ENCODE measurements at regions not wholly inside any gene's neighbourhood (a gene's known extent, or its start where the extent isn't known, plus 50 kb on each side); places are given as distances from the start of the nearest gene placed in this dataset.

DNA sequence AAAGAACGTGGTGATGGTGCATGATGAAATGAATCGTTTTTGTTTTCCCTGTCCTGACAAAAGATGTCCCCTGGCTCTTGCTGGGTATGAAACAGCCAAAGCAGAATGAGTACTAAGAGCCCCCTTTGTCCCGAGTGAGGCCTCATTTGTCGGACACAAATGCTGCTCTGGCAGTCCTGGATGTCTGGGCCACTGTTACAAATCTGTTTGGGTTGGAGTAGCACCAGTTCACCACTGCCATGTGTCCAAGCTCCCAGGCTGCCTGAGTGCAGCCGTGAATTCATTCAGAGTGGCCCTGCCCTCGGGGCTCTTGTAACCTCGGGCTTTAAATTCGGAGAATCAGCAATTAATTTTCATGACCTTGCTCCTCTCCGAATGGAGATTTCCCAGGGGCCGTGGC lies 182.4 kb downstream of the NUFIP1 start:
- Histone ChIP-seq H2AFZ (ENCODE audit: low read depth, low read length) (no peak overlapping the region), H3K4me1 (ENCODE audit: insufficient read depth, low read length) (no peaks in the 10 kb centered on the region), H3K27me3 (ENCODE audit: insufficient read depth, low read length, poor library complexity) (peaks cover 9% of the 10 kb centered on the region), H3K79me2 (ENCODE audit: insufficient read depth, low read length) (no peaks in the 10 kb centered on the region), H3K4me3 (ENCODE audit: low read depth in 1 of 2, low read length in 2 of 2) (no peak overlapping the region), H3K9ac (ENCODE audit: low read depth, low read length) (no peak overlapping the region), H3K36me3 (ENCODE audit: insufficient read depth, low read length) (no peaks in the 10 kb centered on the region), H4K20me1 (ENCODE audit: insufficient read depth, low read length) (no peaks in the 10 kb centered on the region), H3K9me3 (ENCODE audit: insufficient read depth, low read length, severe bottlenecking) (no peaks in the 10 kb centered on the region), H3K4me2 (ENCODE audit: insufficient read depth, low read length) (no peak overlapping the region), H3K27ac (ENCODE audit: low read length) (no peak overlapping the region)
- ATAC-seq (ENCODE audit: insufficient read depth, low read depth): no peak
- TF ChIP-seq EZH2 (IDR thresholded peaks at IDR 0.05; ENCODE audit: borderline replicate concordance, low read depth, low read length, severe bottlenecking): no peak
- TF ChIP-seq, protein P1, sequence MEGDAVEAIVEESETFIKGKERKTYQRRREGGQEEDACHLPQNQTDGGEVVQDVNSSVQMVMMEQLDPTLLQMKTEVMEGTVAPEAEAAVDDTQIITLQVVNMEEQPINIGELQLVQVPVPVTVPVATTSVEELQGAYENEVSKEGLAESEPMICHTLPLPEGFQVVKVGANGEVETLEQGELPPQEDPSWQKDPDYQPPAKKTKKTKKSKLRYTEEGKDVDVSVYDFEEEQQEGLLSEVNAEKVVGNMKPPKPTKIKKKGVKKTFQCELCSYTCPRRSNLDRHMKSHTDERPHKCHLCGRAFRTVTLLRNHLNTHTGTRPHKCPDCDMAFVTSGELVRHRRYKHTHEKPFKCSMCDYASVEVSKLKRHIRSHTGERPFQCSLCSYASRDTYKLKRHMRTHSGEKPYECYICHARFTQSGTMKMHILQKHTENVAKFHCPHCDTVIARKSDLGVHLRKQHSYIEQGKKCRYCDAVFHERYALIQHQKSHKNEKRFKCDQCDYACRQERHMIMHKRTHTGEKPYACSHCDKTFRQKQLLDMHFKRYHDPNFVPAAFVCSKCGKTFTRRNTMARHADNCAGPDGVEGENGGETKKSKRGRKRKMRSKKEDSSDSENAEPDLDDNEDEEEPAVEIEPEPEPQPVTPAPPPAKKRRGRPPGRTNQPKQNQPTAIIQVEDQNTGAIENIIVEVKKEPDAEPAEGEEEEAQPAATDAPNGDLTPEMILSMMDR (IDR thresholded peaks at IDR 0.05; ENCODE audit: borderline replicate concordance, extremely low read depth, low read length, poor library complexity, severe bottlenecking): no peak
- no peak for DNase-seq

DNA sequence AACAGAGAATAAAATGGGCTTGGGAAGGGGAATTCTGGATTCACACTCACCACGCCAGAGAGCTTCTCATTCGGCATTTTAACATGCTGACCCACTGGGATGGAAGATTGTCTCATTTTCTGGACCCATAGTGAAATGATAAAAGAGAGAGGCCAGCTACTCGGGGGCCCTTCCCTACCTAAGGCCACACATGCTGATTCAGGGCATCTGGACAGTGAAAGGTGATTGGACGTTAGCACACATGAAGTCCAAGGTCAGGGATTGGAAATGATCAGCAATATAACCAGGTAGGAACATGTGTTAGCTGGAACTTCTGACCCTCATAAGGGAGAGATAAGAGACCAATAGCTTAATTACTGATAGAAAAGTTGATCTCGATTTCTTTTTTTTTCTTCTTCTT lies 183.7 kb downstream of the NUFIP1 start:
- H2AFZ ChIP-seq (ENCODE audit: low read depth, low read length): no peak overlapping the region
- H3K36me3 ChIP-seq (ENCODE audit: insufficient read depth, low read length): no peaks in the 10 kb centered on the region
- ATAC-seq (ENCODE audit: insufficient read depth, low read depth) (no peak), DNase-seq (no peak)
- no peak overlapping the region for H3K4me3 ChIP-seq (ENCODE audit: low read depth in 1 of 2, low read length in 2 of 2)
- no peak overlapping the region for H3K9ac ChIP-seq (ENCODE audit: low read depth, low read length)
- H4K20me1 ChIP-seq (ENCODE audit: insufficient read depth, low read length): no peaks in the 10 kb centered on the region
- no peak overlapping the region for H3K27ac ChIP-seq (ENCODE audit: low read length)
- H3K79me2 ChIP-seq (ENCODE audit: insufficient read depth, low read length): no peaks in the 10 kb centered on the region
- no peaks in the 10 kb centered on the region for H3K9me3 ChIP-seq (ENCODE audit: insufficient read depth, low read length, severe bottlenecking)
- no peaks in the 10 kb centered on the region for H3K4me1 ChIP-seq (ENCODE audit: insufficient read depth, low read length)
- peaks cover 6% of the 10 kb centered on the region for H3K27me3 ChIP-seq (ENCODE audit: insufficient read depth, low read length, poor library complexity)
- no peak for TF ChIP-seq EZH2 (IDR thresholded peaks at IDR 0.05; ENCODE audit: borderline replicate concordance, low read depth, low read length, severe bottlenecking)
- TF ChIP-seq, protein P1 (IDR thresholded peaks at IDR 0.05; ENCODE audit: borderline replicate concordance, extremely low read depth, low read length, poor library complexity, severe bottlenecking): no peak
- no peak overlapping the region for H3K4me2 ChIP-seq (ENCODE audit: insufficient read depth, low read length)

DNA sequence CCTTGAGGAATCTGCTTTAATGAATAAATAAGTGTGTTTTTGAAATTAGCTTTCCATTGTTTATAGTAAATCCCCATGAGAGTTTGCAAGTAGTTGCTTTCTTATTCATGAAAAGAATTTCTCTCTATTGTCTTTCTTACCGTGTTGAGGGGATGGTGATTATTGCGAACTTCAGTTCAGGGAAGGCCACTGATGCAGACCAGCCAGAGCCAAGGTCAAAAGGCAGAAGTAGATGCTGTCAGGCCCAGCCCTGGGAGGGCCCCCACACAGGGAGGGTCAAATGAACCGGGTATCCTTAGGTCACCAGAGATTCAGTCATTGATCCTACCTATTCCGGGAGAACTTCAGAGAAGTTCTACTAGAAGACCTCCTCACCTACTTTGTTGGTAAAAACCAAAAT lies 185.9 kb downstream of the NUFIP1 start:
- DNase-seq (no peak), ATAC-seq (ENCODE audit: insufficient read depth, low read depth) (no peak)
- Histone ChIP-seq H3K9me3 (ENCODE audit: insufficient read depth, low read length, severe bottlenecking) (no peaks in the 10 kb centered on the region), H3K36me3 (ENCODE audit: insufficient read depth, low read length) (no peaks in the 10 kb centered on the region), H3K4me1 (ENCODE audit: insufficient read depth, low read length) (no peaks in the 10 kb centered on the region), H3K27ac (ENCODE audit: low read length) (no peak overlapping the region), H3K9ac (ENCODE audit: low read depth, low read length) (no peak overlapping the region), H3K4me2 (ENCODE audit: insufficient read depth, low read length) (no peak overlapping the region), H3K79me2 (ENCODE audit: insufficient read depth, low read length) (no peaks in the 10 kb centered on the region), H4K20me1 (ENCODE audit: insufficient read depth, low read length) (no peaks in the 10 kb centered on the region), H3K27me3 (ENCODE audit: insufficient read depth, low read length, poor library complexity) (no peaks in the 10 kb centered on the region), H2AFZ (ENCODE audit: low read depth, low read length) (no peak overlapping the region), H3K4me3 (ENCODE audit: low read depth in 1 of 2, low read length in 2 of 2) (no peak overlapping the region)
- TF ChIP-seq, protein P1 (IDR thresholded peaks at IDR 0.05; ENCODE audit: borderline replicate concordance, extremely low read depth, low read length, poor library complexity, severe bottlenecking): no peak
- no peak for TF ChIP-seq EZH2 (IDR thresholded peaks at IDR 0.05; ENCODE audit: borderline replicate concordance, low read depth, low read length, severe bottlenecking)

DNA sequence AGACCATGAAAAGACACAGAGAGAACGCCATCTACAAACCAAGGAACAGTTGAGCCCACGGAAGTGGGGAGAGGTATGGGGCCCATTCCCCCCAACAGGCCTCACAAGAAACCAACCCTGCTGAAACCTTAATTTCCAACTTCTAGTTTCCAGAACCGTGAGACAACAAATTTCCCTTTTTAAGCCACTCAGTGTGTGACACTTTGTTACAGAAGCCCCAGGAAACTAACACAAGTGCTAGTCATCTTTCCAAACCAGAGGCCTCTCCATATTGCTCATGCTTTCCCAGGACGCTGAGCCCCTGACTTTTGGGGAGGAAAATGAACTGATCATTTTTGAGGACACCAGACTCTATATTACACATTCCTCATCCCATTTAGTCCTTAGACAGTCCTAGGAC lies 186.8 kb downstream of the NUFIP1 start:
- Histone ChIP-seq H3K27me3 (ENCODE audit: insufficient read depth, low read length, poor library complexity) (no peaks in the 10 kb centered on the region), H3K4me3 (ENCODE audit: low read depth in 1 of 2, low read length in 2 of 2) (no peak overlapping the region), H4K20me1 (ENCODE audit: insufficient read depth, low read length) (no peaks in the 10 kb centered on the region), H3K4me1 (ENCODE audit: insufficient read depth, low read length) (no peaks in the 10 kb centered on the region), H3K9me3 (ENCODE audit: insufficient read depth, low read length, severe bottlenecking) (no peaks in the 10 kb centered on the region), H3K79me2 (ENCODE audit: insufficient read depth, low read length) (no peaks in the 10 kb centered on the region), H3K4me2 (ENCODE audit: insufficient read depth, low read length) (no peak overlapping the region), H3K27ac (ENCODE audit: low read length) (no peak overlapping the region), H2AFZ (ENCODE audit: low read depth, low read length) (no peak overlapping the region), H3K36me3 (ENCODE audit: insufficient read depth, low read length) (no peaks in the 10 kb centered on the region), H3K9ac (ENCODE audit: low read depth, low read length) (no peak overlapping the region)
- no peak for DNase-seq
- ATAC-seq (ENCODE audit: insufficient read depth, low read depth): no peak
- TF ChIP-seq, protein P1 (IDR thresholded peaks at IDR 0.05; ENCODE audit: borderline replicate concordance, extremely low read depth, low read length, poor library complexity, severe bottlenecking): no peak
- TF ChIP-seq EZH2 (IDR thresholded peaks at IDR 0.05; ENCODE audit: borderline replicate concordance, low read depth, low read length, severe bottlenecking): no peak
